H1 (cell line): ENCODE measurements at regions not wholly inside any gene's neighbourhood (a gene's known extent, or its start where the extent isn't known, plus 50 kb on each side); places are given as distances from the start of the nearest gene placed in this dataset.

ENCODE experiments used
- ASH2L ChIP-seq: fragments of 200-600, 300-600 bp; sonication (generic); IDR thresholded peaks from one replicate; pipeline ENCODE4 v1.7.1; 2017; ENCODE audit warnings: low read length
- GABPA ChIP-seq: IDR thresholded peaks from 2 replicates; pipeline ENCODE4 v1.6.1; 2011; ENCODE audit warnings: mild to moderate bottlenecking, low read length, moderate library complexity, borderline replicate concordance; ENCODE audit not compliant: insufficient read depth

DNA sequence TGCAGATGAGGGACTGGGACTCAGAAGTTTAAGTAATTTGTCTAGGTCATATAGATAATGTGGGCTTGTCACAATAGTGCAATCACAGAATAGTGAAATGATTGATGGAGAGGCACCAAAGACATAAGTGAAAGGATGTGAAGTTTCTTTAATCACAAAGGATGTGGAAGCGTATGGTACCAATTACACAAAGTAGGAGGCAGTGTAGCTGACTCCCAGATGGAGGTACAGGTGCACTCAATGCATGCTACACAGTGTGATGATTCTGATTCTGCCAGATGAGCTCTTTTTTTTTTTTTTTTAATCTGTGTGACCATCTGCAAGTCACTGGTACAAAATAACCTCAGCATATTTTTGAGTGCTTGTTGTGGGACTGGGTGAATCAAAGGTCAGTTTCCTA is 411.3 kb downstream of the SPRY1 start (continued):
- TF ChIP-seq ASH2L: no peak
- no peak for TF ChIP-seq GABPA
